ENCODE measurements at regions not wholly inside any gene's neighbourhood (a gene's known extent, or its start where the extent isn't known, plus 50 kb on each side); places are given as distances from the start of the nearest gene placed in this dataset.
"Not testable (repeated sequence)": the region's sequence is repeated elsewhere in the genome, so short reads cannot be mapped to it uniquely, and the experiment has no call there.

DNA sequence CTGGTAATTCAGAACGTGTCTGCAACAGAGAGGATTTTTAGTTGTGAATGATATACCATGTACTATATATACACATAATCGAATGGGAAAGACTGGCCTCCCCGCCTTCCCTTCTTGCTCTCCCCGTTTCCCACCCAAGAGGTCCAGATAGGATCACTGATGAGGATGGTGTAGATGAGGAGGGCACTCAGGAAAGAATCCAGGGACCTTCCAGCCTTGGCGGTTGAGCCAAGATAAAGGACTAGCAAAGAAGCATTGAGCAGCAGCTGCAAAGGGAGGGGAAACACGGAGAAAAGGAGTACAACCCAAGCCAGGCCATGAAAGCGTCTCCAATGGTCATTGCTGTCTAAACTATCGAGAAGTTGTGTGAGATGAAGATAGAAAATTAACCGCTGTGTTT is 84.0 kb upstream of the EXOC2 start:
- TF ChIP-seq EZH2 (IDR thresholded peaks at IDR 0.05; ENCODE audit: borderline replicate concordance) (no peak), EZH2phosphoT487 (IDR thresholded peaks at IDR 0.05; ENCODE audit: low read depth, severe bottlenecking, unreplicated experiment) (no peak)
- TF ChIP-seq, protein P1, sequence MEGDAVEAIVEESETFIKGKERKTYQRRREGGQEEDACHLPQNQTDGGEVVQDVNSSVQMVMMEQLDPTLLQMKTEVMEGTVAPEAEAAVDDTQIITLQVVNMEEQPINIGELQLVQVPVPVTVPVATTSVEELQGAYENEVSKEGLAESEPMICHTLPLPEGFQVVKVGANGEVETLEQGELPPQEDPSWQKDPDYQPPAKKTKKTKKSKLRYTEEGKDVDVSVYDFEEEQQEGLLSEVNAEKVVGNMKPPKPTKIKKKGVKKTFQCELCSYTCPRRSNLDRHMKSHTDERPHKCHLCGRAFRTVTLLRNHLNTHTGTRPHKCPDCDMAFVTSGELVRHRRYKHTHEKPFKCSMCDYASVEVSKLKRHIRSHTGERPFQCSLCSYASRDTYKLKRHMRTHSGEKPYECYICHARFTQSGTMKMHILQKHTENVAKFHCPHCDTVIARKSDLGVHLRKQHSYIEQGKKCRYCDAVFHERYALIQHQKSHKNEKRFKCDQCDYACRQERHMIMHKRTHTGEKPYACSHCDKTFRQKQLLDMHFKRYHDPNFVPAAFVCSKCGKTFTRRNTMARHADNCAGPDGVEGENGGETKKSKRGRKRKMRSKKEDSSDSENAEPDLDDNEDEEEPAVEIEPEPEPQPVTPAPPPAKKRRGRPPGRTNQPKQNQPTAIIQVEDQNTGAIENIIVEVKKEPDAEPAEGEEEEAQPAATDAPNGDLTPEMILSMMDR (IDR thresholded peaks at IDR 0.05; ENCODE audit: poor library complexity) = no peak
- Histone ChIP-seq H3K79me2 (no peaks in the 10 kb centered on the region), H3K27me3 (no peaks in the 10 kb centered on the region), H3K9me2 (replicated peaks; ENCODE audit: insufficient read depth) (no peaks in the 10 kb centered on the region), H3K36me3 (replicated peaks; ENCODE audit: insufficient read depth, low read depth) (no peaks in the 10 kb centered on the region), H4K20me1 (ENCODE audit: insufficient read depth, poor library complexity, severe bottlenecking) (no peaks in the 10 kb centered on the region), H3K27ac (peak overlapping the region; percentile 31), H2AFZ (no peak overlapping the region), H3K4me1 (ENCODE audit: insufficient read depth) (no peaks in the 10 kb centered on the region), H3K4me3 (no peak overlapping the region), H3K4me2 (no peak overlapping the region), H3K9me3 (ENCODE audit: low read depth) (no peaks in the 10 kb centered on the region)
- DNase-seq (ENCODE audit: low spot score) = no peak
- WGBS (ENCODE audit: low lambda C conversion rate, missing lambda C conversion rate) = 92% methylated on average over 9 of the region's 9 CpGs

DNA sequence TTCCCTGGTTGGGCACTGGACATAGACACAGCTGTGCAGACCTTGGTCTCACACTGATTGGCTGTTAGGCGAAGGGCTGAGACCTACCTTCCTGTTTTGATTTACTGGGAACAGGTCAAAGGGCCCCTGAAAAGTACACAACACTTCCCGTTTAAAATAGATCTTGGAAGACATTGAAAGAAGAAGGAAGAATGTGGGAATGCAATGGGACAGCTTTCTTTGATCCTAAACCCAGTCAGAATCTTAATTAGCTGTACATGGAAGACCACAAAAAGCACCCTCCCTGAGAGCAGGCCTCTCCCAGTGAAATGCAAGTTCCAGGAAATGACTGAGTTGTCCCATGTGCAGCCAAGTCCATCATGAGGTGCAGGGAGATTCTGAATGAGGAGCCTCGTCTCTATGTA is 83.6 kb upstream of the EXOC2 start:
- H3K79me2 ChIP-seq = no peaks in the 10 kb centered on the region
- TF ChIP-seq EZH2phosphoT487 (IDR thresholded peaks at IDR 0.05; ENCODE audit: low read depth, severe bottlenecking, unreplicated experiment) (no peak), EZH2 (IDR thresholded peaks at IDR 0.05; ENCODE audit: borderline replicate concordance) (no peak)
- TF ChIP-seq, protein P1 (IDR thresholded peaks at IDR 0.05; ENCODE audit: poor library complexity) = no peak
- DNase-seq (ENCODE audit: low spot score) = no peak
- no peaks in the 10 kb centered on the region for H4K20me1 ChIP-seq (ENCODE audit: insufficient read depth, poor library complexity, severe bottlenecking)
- H3K27me3 ChIP-seq = no peaks in the 10 kb centered on the region
- H3K27ac ChIP-seq = peak overlapping the region; percentile 31
- no peak overlapping the region for H3K4me2 ChIP-seq
- 58% methylated on average over 3 of the region's 3 CpGs for WGBS (ENCODE audit: low lambda C conversion rate, missing lambda C conversion rate)
- H3K9me2 ChIP-seq (replicated peaks; ENCODE audit: insufficient read depth) = no peaks in the 10 kb centered on the region
- no peaks in the 10 kb centered on the region for H3K9me3 ChIP-seq (ENCODE audit: low read depth)
- H3K4me3 ChIP-seq = no peak overlapping the region
- H3K4me1 ChIP-seq (ENCODE audit: insufficient read depth) = no peaks in the 10 kb centered on the region
- no peak overlapping the region for H2AFZ ChIP-seq
- H3K36me3 ChIP-seq (replicated peaks; ENCODE audit: insufficient read depth, low read depth) = no peaks in the 10 kb centered on the region

DNA sequence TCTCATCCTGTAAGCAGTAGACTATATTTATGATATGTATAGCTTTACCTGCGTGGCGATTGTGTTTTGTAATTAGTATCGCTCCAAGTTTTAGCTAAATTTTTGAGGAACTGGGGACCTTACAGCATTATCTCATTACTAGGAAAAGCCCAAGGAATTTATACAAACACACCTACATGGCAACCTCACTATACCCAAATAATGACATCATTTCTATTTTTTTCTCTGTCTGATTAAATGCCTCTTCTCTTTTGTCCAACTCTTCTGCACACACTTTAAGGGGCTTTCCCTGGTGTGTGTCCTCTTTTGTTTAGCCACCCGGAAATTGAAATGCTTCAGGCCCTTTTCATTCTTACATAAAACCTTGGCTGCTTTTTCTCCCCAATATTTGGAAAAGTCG is 82.9 kb upstream of the EXOC2 start:
- Histone ChIP-seq H3K27me3 (no peaks in the 10 kb centered on the region), H3K4me2 (no peak overlapping the region), H3K36me3 (replicated peaks; ENCODE audit: insufficient read depth, low read depth) (no peaks in the 10 kb centered on the region), H3K79me2 (no peaks in the 10 kb centered on the region), H3K9me3 (ENCODE audit: low read depth) (no peaks in the 10 kb centered on the region), H2AFZ (no peak overlapping the region), H3K4me1 (ENCODE audit: insufficient read depth) (no peaks in the 10 kb centered on the region), H4K20me1 (ENCODE audit: insufficient read depth, poor library complexity, severe bottlenecking) (no peaks in the 10 kb centered on the region), H3K4me3 (no peak overlapping the region), H3K9me2 (replicated peaks; ENCODE audit: insufficient read depth) (no peaks in the 10 kb centered on the region), H3K27ac (peak overlapping the region; percentile 31)
- TF ChIP-seq EZH2phosphoT487 (IDR thresholded peaks at IDR 0.05; ENCODE audit: low read depth, severe bottlenecking, unreplicated experiment) = no peak
- TF ChIP-seq EZH2 (IDR thresholded peaks at IDR 0.05; ENCODE audit: borderline replicate concordance) = no peak
- TF ChIP-seq, protein P1 (IDR thresholded peaks at IDR 0.05; ENCODE audit: poor library complexity) = no peak
- 58% methylated on average over 5 of the region's 5 CpGs for WGBS (ENCODE audit: low lambda C conversion rate, missing lambda C conversion rate)
- no peak for DNase-seq (ENCODE audit: low spot score)

DNA sequence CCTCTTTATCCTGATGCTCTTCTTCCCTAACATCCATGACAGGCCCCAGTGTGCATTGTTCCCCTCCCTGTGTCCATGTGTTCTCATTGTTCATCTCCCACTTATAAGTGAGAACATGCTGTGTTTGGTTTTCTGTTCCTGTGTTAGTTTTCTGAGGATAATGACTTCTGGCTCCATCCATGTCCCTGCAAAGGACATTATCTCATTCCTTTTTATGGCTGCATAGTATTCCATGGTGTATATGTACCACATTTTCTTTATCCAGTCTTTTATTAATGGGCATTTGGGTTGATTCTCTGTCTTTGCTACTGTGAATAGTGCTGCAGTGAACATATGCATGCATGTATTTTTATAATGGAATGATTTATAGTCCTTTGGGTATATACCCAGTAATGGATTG is 78.7 kb upstream of the EXOC2 start:
- H3K27me3 ChIP-seq; H3K4me1 ChIP-seq (ENCODE audit: insufficient read depth); H3K9me3 ChIP-seq (ENCODE audit: low read depth); H4K20me1 ChIP-seq (ENCODE audit: insufficient read depth, poor library complexity, severe bottlenecking); H3K79me2 ChIP-seq; H3K27ac ChIP-seq; DNase-seq (ENCODE audit: low spot score); H3K4me3 ChIP-seq; H2AFZ ChIP-seq; H3K36me3 ChIP-seq (replicated peaks; ENCODE audit: insufficient read depth, low read depth); H3K4me2 ChIP-seq; H3K9me2 ChIP-seq (replicated peaks; ENCODE audit: insufficient read depth): not testable (repeated sequence)

Data from hepatocyte (in vitro differentiated cells).